ENCODE measurements at regions not wholly inside any gene's neighbourhood (a gene's known extent, or its start where the extent isn't known, plus 50 kb on each side); places are given as distances from the start of the nearest gene placed in this dataset.

- no peaks in the 10 kb centered on the region for H3K4me1 ChIP-seq
Observed at GRCh38 chr21:36610201-36610600, 88.7 kb upstream of the SIM2 start.

DNA sequence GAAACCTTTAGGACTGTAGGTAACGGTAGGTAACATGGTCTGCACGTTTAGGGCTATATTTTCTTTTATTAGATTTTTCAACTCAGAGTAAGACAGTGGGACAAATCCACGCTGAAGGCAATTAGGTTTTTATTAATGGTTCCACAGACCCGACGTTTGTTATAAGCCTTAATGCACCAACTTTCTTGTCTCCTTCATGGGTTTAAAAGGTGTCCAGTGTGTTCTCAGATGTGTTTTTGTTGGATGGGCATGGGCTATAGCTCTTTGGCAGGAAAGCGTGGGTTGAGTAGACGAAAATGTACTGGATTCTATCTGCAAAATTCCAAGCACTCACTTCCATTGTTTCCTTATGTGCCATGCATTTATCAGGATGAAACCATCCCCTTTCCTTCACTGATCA is 88.0 kb upstream of the SIM2 start:
- no peaks in the 10 kb centered on the region for H3K36me3 Mint-ChIP-seq (ENCODE audit: insufficient read depth, unreplicated experiment)
- H3K9me3 Mint-ChIP-seq (ENCODE audit: unreplicated experiment) = peaks cover 17% of the 10 kb centered on the region
- no peaks in the 10 kb centered on the region for H3K4me1 Mint-ChIP-seq (ENCODE audit: low read depth, unreplicated experiment)
- ChIA-PET CTCF (no interaction called here), POLR2A (no interaction called here)
- no peaks in the 10 kb centered on the region; the same call in 1 of the 2 replicates for H3K9me3 ChIP-seq
- no peak for TF ChIP-seq CTCF (IDR thresholded peaks at IDR 0.05; ENCODE audit: insufficient read depth in 1 of 2, low read depth in 1 of 2, low read length in 1 of 2, severe bottlenecking in 1 of 2, unreplicated experiment in 1 of 2)
- no peak overlapping the region for H3K27ac Mint-ChIP-seq (ENCODE audit: unreplicated experiment)
- no peaks in the 10 kb centered on the region for H3K4me1 ChIP-seq
- peaks cover 10% of the 10 kb centered on the region for H3K27me3 Mint-ChIP-seq (ENCODE audit: insufficient read depth, unreplicated experiment)
- H3K36me3 ChIP-seq (ENCODE audit: control insufficient read depth, insufficient read depth, low read length) = no peaks in the 10 kb centered on the region
- no peaks in the 10 kb centered on the region for H3K27me3 ChIP-seq (replicated peaks; ENCODE audit: control insufficient read depth, insufficient read depth, low read length)
- H3K4me3 ChIP-seq (ENCODE audit: low read depth, low read length) = no peak overlapping the region
- H3K4me3 Mint-ChIP-seq (ENCODE audit: unreplicated experiment) = no peak overlapping the region
- intact Hi-C loops (cut with micrococcal nuclease; ENCODE audit: unreplicated experiment) = no loop called here
- BruUV-seq (replicated peaks) = no TSS peak
- DNase-seq = no peak

More at GRCh38 chr21:36610201-36610600, 88.7 kb upstream of the SIM2 start:
- intact Hi-C loops (cut with micrococcal nuclease; ENCODE audit: unreplicated experiment) = no loop called here
- no peak for DNase-seq
- no peak overlapping the region for H3K4me3 ChIP-seq (ENCODE audit: low read depth, low read length)
- H3K27me3 ChIP-seq (replicated peaks; ENCODE audit: control insufficient read depth, insufficient read depth, low read length) = no peaks in the 10 kb centered on the region
- Mint-ChIP-seq H3K27me3 (ENCODE audit: insufficient read depth, unreplicated experiment) (peaks cover 10% of the 10 kb centered on the region), H3K9me3 (ENCODE audit: unreplicated experiment) (peaks cover 17% of the 10 kb centered on the region), H3K27ac (ENCODE audit: unreplicated experiment) (no peak overlapping the region), H3K4me1 (ENCODE audit: low read depth, unreplicated experiment) (no peaks in the 10 kb centered on the region), H3K4me3 (ENCODE audit: unreplicated experiment) (no peak overlapping the region), H3K36me3 (ENCODE audit: insufficient read depth, unreplicated experiment) (no peaks in the 10 kb centered on the region)
- no TSS peak for BruUV-seq (replicated peaks)
- no peaks in the 10 kb centered on the region for H3K36me3 ChIP-seq (ENCODE audit: control insufficient read depth, insufficient read depth, low read length)
- ChIA-PET POLR2A (no interaction called here), CTCF (no interaction called here)
- TF ChIP-seq CTCF (IDR thresholded peaks at IDR 0.05; ENCODE audit: insufficient read depth in 1 of 2, low read depth in 1 of 2, low read length in 1 of 2, severe bottlenecking in 1 of 2, unreplicated experiment in 1 of 2) = no peak
- H3K9me3 ChIP-seq = no peaks in the 10 kb centered on the region; the same call in 1 of the 2 replicates

GRCh38 chr21:36611379-36611778 is 87.5 kb upstream of the SIM2 start:
- no peak overlapping the region for H3K4me3 ChIP-seq (ENCODE audit: low read depth, low read length)
- BruUV-seq (replicated peaks) = no TSS peak
- DNase-seq = no peak
- no peaks in the 10 kb centered on the region for H3K27me3 ChIP-seq (replicated peaks; ENCODE audit: control insufficient read depth, insufficient read depth, low read length)
- Mint-ChIP-seq H3K9me3 (ENCODE audit: unreplicated experiment) (peaks cover 17% of the 10 kb centered on the region), H3K27me3 (ENCODE audit: insufficient read depth, unreplicated experiment) (peaks cover 10% of the 10 kb centered on the region), H3K27ac (ENCODE audit: unreplicated experiment) (no peak overlapping the region), H3K4me1 (ENCODE audit: low read depth, unreplicated experiment) (no peaks in the 10 kb centered on the region), H3K36me3 (ENCODE audit: insufficient read depth, unreplicated experiment) (no peaks in the 10 kb centered on the region), H3K4me3 (ENCODE audit: unreplicated experiment) (no peak overlapping the region)
- H3K4me1 ChIP-seq = no peaks in the 10 kb centered on the region
- CTCF ChIA-PET = no interaction called here
- intact Hi-C loops (cut with micrococcal nuclease; ENCODE audit: unreplicated experiment) = no loop called here
- H3K9me3 ChIP-seq = no peaks in the 10 kb centered on the region; the same call in 1 of the 2 replicates
- POLR2A ChIA-PET = no interaction called here
- no peaks in the 10 kb centered on the region for H3K36me3 ChIP-seq (ENCODE audit: control insufficient read depth, insufficient read depth, low read length)
- TF ChIP-seq CTCF (IDR thresholded peaks at IDR 0.05; ENCODE audit: insufficient read depth in 1 of 2, low read depth in 1 of 2, low read length in 1 of 2, severe bottlenecking in 1 of 2, unreplicated experiment in 1 of 2) = no peak

Data from Caco-2 (cell line).